Fibroblast of lung (primary cell): ENCODE measurements at regions not wholly inside any gene's neighbourhood (a gene's known extent, or its start where the extent isn't known, plus 50 kb on each side); places are given as distances from the start of the nearest gene placed in this dataset.

ENCODE experiments used
- DNase-seq, 2 donors: peaks; one replicate each; pipeline versions ENCODE4 v3.0.0 to v3.0.0-alpha.2; 2010; ENCODE audit warnings: low read depth in 2 of 2
- H2AFZ ChIP-seq: 2 replicates; pipeline ENCODE4 v1.5.1; 2012; ENCODE audit warnings: low read length, control low read depth, inconsistent platforms
- H3K27ac ChIP-seq: 2 replicates; pipeline ENCODE4 v1.5.1; 2011; ENCODE audit warnings: low read length, control low read depth; ENCODE audit not compliant: insufficient read depth
- H3K27me3 ChIP-seq: 2 replicates; pipeline ENCODE4 v1.5.1; 2011; ENCODE audit warnings: mild to moderate bottlenecking, low read length; ENCODE audit not compliant: control insufficient read depth, insufficient read depth
- H3K36me3 ChIP-seq: 2 replicates; pipeline ENCODE4 v1.5.1; 2011; ENCODE audit warnings: low read length; ENCODE audit not compliant: control insufficient read depth, insufficient read depth
- H3K4me1 ChIP-seq: 2 replicates; pipeline ENCODE4 v1.5.1; 2011; ENCODE audit warnings: low read length; ENCODE audit not compliant: control insufficient read depth, insufficient read depth; ENCODE audit errors: extremely low read depth
- H3K4me2 ChIP-seq: 2 replicates; pipeline ENCODE4 v1.5.1; 2011; ENCODE audit warnings: low read length, control low read depth; ENCODE audit not compliant: insufficient read depth; ENCODE audit errors: extremely low read depth
- H3K4me3 ChIP-seq, 4 experiments: fragments of 200-600 bp in 1 of 4; sonication (generic) in 1 of 4; replicated peaks in 1 of 4; 2 replicates each; pipeline ENCODE4 v1.5.1; 2011 to 2016; ENCODE audit warnings: low read length in 4 of 4, low read depth in 3 of 4, mild to moderate bottlenecking in 3 of 4, control low read depth in 2 of 4, inconsistent platforms in 1 of 4, mixed read lengths in 1 of 4; ENCODE audit not compliant: insufficient read depth in 1 of 4; ENCODE audit errors: control extremely low read depth in 1 of 4
- H3K79me2 ChIP-seq: 2 replicates; pipeline ENCODE4 v1.5.1; 2012; ENCODE audit warnings: mild to moderate bottlenecking, low read length, inconsistent platforms; ENCODE audit not compliant: control insufficient read depth, insufficient read depth
- H3K9ac ChIP-seq: 2 replicates; pipeline ENCODE4 v1.5.1; 2011; ENCODE audit warnings: mild to moderate bottlenecking, low read length, control low read depth; ENCODE audit not compliant: insufficient read depth
- H3K9me3 ChIP-seq: 2 replicates; pipeline ENCODE4 v1.5.1; 2012; ENCODE audit warnings: low read depth, low read length; ENCODE audit not compliant: control insufficient read depth, insufficient read depth
- H4K20me1 ChIP-seq: 2 replicates; pipeline ENCODE4 v1.5.1; 2011; ENCODE audit warnings: low read length; ENCODE audit not compliant: control insufficient read depth, insufficient read depth; ENCODE audit errors: extremely low read depth
- EZH2 ChIP-seq: IDR thresholded peaks from 2 replicates; pipeline ENCODE4 v1.5.1; 2012; ENCODE audit warnings: low read length, control low read depth, mild to moderate bottlenecking; ENCODE audit errors: missing control alignments
- TF ChIP-seq, protein P1 (sequence below), 2 donors: IDR thresholded peaks in 1 of 2; conservative IDR thresholded peaks in 1 of 2; 1 replicate in 1 of 2; 2 replicates in 1 of 2; pipeline ENCODE4 v1.5.1; 2011 to 2012; ENCODE audit warnings: low read length in 2 of 2, control low read depth in 1 of 2, inconsistent platforms in 1 of 2, low read depth in 1 of 2, mild to moderate bottlenecking in 1 of 2

DNA sequence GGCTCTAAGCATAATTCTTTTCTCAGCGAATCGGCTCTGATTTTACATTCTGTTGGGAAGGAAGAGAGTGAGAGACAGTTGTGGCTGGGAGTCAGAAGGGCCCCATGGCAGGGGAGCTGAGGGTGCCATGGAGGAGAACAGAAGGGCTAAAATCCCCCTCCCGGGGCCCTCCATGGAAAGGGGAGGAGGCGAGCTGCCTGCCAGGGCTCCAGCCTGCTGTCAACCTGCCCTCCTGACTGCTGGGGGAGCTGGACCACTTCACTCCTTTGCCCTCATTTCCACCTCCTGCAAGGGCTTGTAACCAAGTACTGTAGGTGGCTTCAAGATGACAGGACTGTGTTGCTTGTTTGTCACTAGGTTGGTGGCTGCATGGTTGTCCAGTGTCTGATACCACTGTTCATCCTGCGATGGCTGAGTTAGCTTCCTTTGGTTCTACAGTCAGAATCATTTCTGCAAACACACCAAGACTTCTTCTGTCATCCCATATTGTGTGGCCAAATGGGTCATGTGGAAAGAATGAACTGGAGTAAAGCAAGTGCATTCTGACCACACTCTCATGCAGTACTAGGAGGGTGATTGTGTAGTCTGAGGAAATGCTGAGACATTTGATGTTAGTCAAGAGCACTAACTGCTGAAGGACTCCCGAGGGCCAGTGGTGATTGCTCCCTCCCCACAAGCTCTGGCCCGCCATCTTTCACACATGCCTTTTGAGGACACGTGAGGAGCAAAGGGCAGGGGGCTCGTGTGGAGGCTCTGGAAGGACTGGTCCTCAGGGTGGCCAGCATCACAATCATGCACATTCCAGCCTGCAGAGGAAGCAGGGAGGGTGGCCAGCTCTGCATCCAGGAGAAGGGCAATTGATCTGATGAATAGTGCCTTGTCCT is 307.2 kb downstream of the GADD45G start:
- H3K27me3 ChIP-seq: no peaks in the 10 kb centered on the region
- TF ChIP-seq EZH2: no peak
- TF ChIP-seq, protein P1, sequence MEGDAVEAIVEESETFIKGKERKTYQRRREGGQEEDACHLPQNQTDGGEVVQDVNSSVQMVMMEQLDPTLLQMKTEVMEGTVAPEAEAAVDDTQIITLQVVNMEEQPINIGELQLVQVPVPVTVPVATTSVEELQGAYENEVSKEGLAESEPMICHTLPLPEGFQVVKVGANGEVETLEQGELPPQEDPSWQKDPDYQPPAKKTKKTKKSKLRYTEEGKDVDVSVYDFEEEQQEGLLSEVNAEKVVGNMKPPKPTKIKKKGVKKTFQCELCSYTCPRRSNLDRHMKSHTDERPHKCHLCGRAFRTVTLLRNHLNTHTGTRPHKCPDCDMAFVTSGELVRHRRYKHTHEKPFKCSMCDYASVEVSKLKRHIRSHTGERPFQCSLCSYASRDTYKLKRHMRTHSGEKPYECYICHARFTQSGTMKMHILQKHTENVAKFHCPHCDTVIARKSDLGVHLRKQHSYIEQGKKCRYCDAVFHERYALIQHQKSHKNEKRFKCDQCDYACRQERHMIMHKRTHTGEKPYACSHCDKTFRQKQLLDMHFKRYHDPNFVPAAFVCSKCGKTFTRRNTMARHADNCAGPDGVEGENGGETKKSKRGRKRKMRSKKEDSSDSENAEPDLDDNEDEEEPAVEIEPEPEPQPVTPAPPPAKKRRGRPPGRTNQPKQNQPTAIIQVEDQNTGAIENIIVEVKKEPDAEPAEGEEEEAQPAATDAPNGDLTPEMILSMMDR (conservative IDR thresholded peaks at IDR 0.05 in 1 of 2, IDR thresholded peaks at IDR 0.05 in 1 of 2; ENCODE audit: low read depth in 1 of 2, low read length in 2 of 2): no peak
- H3K4me3 ChIP-seq: no peak overlapping the region
- no peaks in the 10 kb centered on the region for H3K9me3 ChIP-seq
- no peaks in the 10 kb centered on the region for H3K4me1 ChIP-seq
- H4K20me1 ChIP-seq: no peaks in the 10 kb centered on the region
- H3K9ac ChIP-seq: no peak overlapping the region
- no peak overlapping the region for H3K4me2 ChIP-seq
- H2AFZ ChIP-seq: no peak overlapping the region
- H3K27ac ChIP-seq: no peak overlapping the region
- no peaks in the 10 kb centered on the region for H3K79me2 ChIP-seq
- peak in 1 of 2 donors; percentile 47 for DNase-seq
- no peaks in the 10 kb centered on the region for H3K36me3 ChIP-seq

DNA sequence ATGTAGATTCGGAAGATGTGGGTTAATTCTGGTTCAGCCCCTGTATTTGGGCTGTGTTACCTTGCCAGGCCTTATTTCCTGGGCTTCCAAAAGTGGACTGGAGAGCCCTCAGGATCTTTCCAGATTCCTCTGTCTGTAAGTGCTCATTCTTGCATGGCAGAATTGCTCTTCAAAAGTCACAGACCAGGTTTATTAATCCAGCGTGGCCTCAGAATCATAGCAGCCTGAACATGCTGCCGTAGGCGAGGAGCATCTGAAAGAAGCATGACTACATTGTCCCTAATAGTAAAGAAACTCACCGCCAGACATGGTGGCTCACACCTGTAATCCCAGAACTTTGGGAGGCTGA is 307.8 kb downstream of the GADD45G start:
- Histone ChIP-seq H3K27ac (no peak overlapping the region), H3K4me3 (no peak overlapping the region), H3K9ac (no peak overlapping the region), H3K4me2 (no peak overlapping the region), H3K27me3 (no peaks in the 10 kb centered on the region), H3K36me3 (no peaks in the 10 kb centered on the region), H3K4me1 (no peaks in the 10 kb centered on the region), H3K9me3 (no peaks in the 10 kb centered on the region), H3K79me2 (no peaks in the 10 kb centered on the region), H4K20me1 (no peaks in the 10 kb centered on the region), H2AFZ (no peak overlapping the region)
- TF ChIP-seq, protein P1 (conservative IDR thresholded peaks at IDR 0.05 in 1 of 2, IDR thresholded peaks at IDR 0.05 in 1 of 2; ENCODE audit: low read depth in 1 of 2, low read length in 2 of 2): no peak
- no peak for TF ChIP-seq EZH2
- no peak for DNase-seq

DNA sequence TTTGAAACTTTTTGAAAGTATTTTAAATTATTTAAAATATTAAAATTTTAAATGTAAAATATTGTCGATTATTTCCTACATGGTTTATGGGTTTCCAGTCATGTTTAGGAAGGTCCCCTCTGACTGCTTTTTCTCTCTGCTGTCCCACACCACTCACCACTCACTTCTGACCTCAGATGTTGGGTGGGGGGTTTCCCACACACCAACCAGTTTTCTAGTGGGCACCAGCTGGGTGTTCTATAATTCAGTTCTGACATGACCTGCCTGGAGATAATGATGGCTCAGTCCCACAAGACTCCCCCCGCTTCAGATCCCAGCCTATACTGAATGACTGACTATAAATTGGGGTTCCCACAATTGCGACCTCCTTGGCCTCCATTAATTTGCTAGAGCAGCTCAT is 310.4 kb downstream of the GADD45G start:
- H3K4me1 ChIP-seq: no peaks in the 10 kb centered on the region
- H3K4me3 ChIP-seq: no peak overlapping the region
- no peak overlapping the region for H3K9ac ChIP-seq
- H4K20me1 ChIP-seq: no peaks in the 10 kb centered on the region
- no peak overlapping the region for H2AFZ ChIP-seq
- H3K27me3 ChIP-seq: no peaks in the 10 kb centered on the region
- H3K27ac ChIP-seq: no peak overlapping the region
- H3K36me3 ChIP-seq: no peaks in the 10 kb centered on the region
- no peak for TF ChIP-seq EZH2
- TF ChIP-seq, protein P1 (conservative IDR thresholded peaks at IDR 0.05 in 1 of 2, IDR thresholded peaks at IDR 0.05 in 1 of 2; ENCODE audit: low read depth in 1 of 2, low read length in 2 of 2): no peak
- H3K9me3 ChIP-seq: no peaks in the 10 kb centered on the region
- DNase-seq: no peak
- no peak overlapping the region for H3K4me2 ChIP-seq
- H3K79me2 ChIP-seq: no peaks in the 10 kb centered on the region
